NT2/D1 (cell line): ENCODE measurements at regions not wholly inside any gene's neighbourhood (a gene's known extent, or its start where the extent isn't known, plus 50 kb on each side); places are given as distances from the start of the nearest gene placed in this dataset.

Experiments used
- SUZ12 ChIP-seq: IDR thresholded peaks from 2 replicates; pipeline ENCODE4 v1.6.1; 2011; ENCODE audit not compliant: insufficient read length, insufficient read depth; ENCODE audit errors: extremely low read depth
- YY1 ChIP-seq: IDR thresholded peaks from 2 replicates; pipeline ENCODE4 v1.6.1; 2011; ENCODE audit not compliant: insufficient read length, insufficient read depth
- ZNF274 ChIP-seq: IDR thresholded peaks from 2 replicates; pipeline ENCODE4 v1.6.1; 2011; ENCODE audit warnings: mild to moderate bottlenecking, low read depth, low read length

GRCh38 chr14:77989441-77989991 lies 180.7 kb upstream of the NRXN3 start:
- TF ChIP-seq YY1 (no peak), ZNF274 (no peak), SUZ12 (no peak)
